DND-41 (cell line): ENCODE measurements at regions not wholly inside any gene's neighbourhood (a gene's known extent, or its start where the extent isn't known, plus 50 kb on each side); places are given as distances from the start of the nearest gene placed in this dataset.

Experiments
- ATAC-seq: fragments of 200-7000 bp; cut with Tn5 transposase; 3 replicates; pipeline ENCODE4 v1.9.1; 2021; ENCODE audit warnings: low read depth; ENCODE audit not compliant: insufficient read depth
- DNase-seq: peaks from one replicate; pipeline ENCODE4 v3.0.0-alpha.2; 2020
- H2AFZ ChIP-seq: 2 replicates; pipeline ENCODE4 v1.6.0; 2012; ENCODE audit warnings: low read depth, low read length
- H3K27ac ChIP-seq: 2 replicates; pipeline ENCODE4 v1.5.1; 2012; ENCODE audit warnings: low read length, inconsistent platforms
- H3K27me3 ChIP-seq: fragments of 200-600 bp; sonication (generic); 2 replicates; pipeline ENCODE4 v1.6.0; 2012; ENCODE audit warnings: low read length, mild to moderate bottlenecking, inconsistent platforms; ENCODE audit not compliant: insufficient read depth, poor library complexity
- H3K36me3 ChIP-seq: 2 replicates; pipeline ENCODE4 v1.5.1; 2012; ENCODE audit warnings: low read length, inconsistent platforms; ENCODE audit not compliant: insufficient read depth
- H3K4me1 ChIP-seq: 2 replicates; pipeline ENCODE4 v1.5.1; 2012; ENCODE audit warnings: mild to moderate bottlenecking, low read length; ENCODE audit not compliant: insufficient read depth
- H3K4me2 ChIP-seq: 2 replicates; pipeline ENCODE4 v1.6.0; 2012; ENCODE audit warnings: mild to moderate bottlenecking, moderate library complexity, low read length, inconsistent platforms; ENCODE audit not compliant: insufficient read depth
- H3K4me3 ChIP-seq, 2 experiments: fragments of 200-600 bp in 1 of 2; shearing (Covaris generic) in 1 of 2; 2 replicates each; pipeline ENCODE4 v1.5.1; 2012 to 2016; ENCODE audit warnings: inconsistent platforms in 2 of 2, low read length in 2 of 2, mild to moderate bottlenecking in 2 of 2, low read depth in 1 of 2, moderate library complexity in 1 of 2
- H3K79me2 ChIP-seq: 2 replicates; pipeline ENCODE4 v1.6.0; 2012; ENCODE audit warnings: low read length, inconsistent platforms; ENCODE audit not compliant: insufficient read depth
- H3K9ac ChIP-seq: 2 replicates; pipeline ENCODE4 v1.6.0; 2012; ENCODE audit warnings: low read depth, mild to moderate bottlenecking, inconsistent platforms, low read length, moderate library complexity
- H3K9me3 ChIP-seq: 2 replicates; pipeline ENCODE4 v1.5.1; 2012; ENCODE audit warnings: low read length, moderate library complexity, mild to moderate bottlenecking, inconsistent platforms; ENCODE audit not compliant: insufficient read depth, severe bottlenecking
- H4K20me1 ChIP-seq: 2 replicates; pipeline ENCODE4 v1.6.0; 2012; ENCODE audit warnings: low read length; ENCODE audit not compliant: insufficient read depth
- CTCF ChIP-seq: IDR thresholded peaks from 2 replicates; pipeline ENCODE4 v1.5.1; 2012; ENCODE audit warnings: borderline replicate concordance, low read length, moderate library complexity, mild to moderate bottlenecking; ENCODE audit not compliant: poor library complexity, severe bottlenecking; ENCODE audit errors: extremely low read depth
- EZH2 ChIP-seq: IDR thresholded peaks from 3 replicates; pipeline ENCODE4 v1.6.1; 2012; ENCODE audit warnings: borderline replicate concordance, low read depth, mild to moderate bottlenecking, moderate library complexity, low read length, inconsistent platforms; ENCODE audit not compliant: severe bottlenecking

- no peak overlapping the region for H3K4me2 ChIP-seq
- no peak overlapping the region for H3K4me3 ChIP-seq
- no peak overlapping the region for H3K9ac ChIP-seq
- no peak overlapping the region for H3K27ac ChIP-seq
- no peak for TF ChIP-seq EZH2
- no peak for TF ChIP-seq CTCF
- no peak for DNase-seq
- H3K27me3 ChIP-seq = no peaks in the 10 kb centered on the region
- no peaks in the 10 kb centered on the region for H3K36me3 ChIP-seq
- H3K9me3 ChIP-seq = no peaks in the 10 kb centered on the region
- ATAC-seq = no peak
- H4K20me1 ChIP-seq = no peaks in the 10 kb centered on the region
- H3K79me2 ChIP-seq = no peaks in the 10 kb centered on the region
- H3K4me1 ChIP-seq = no peaks in the 10 kb centered on the region
- no peak overlapping the region for H2AFZ ChIP-seq
These were observed 167.9 kb upstream of the MCHR2 start for GRCh38 chr6:100161782-100162365.

- Histone ChIP-seq H4K20me1 (no peaks in the 10 kb centered on the region), H2AFZ (no peak overlapping the region), H3K36me3 (no peaks in the 10 kb centered on the region), H3K9me3 (no peaks in the 10 kb centered on the region), H3K9ac (no peak overlapping the region), H3K27ac (no peak overlapping the region), H3K4me1 (no peaks in the 10 kb centered on the region), H3K27me3 (no peaks in the 10 kb centered on the region), H3K4me2 (no peak overlapping the region), H3K79me2 (no peaks in the 10 kb centered on the region), H3K4me3 (no peak overlapping the region)
- no peak for TF ChIP-seq CTCF
- DNase-seq (no peak), ATAC-seq (peak; percentile 29; the same call in 1 of the 3 replicates)
These were observed 166.9 kb upstream of the MCHR2 start for GRCh38 chr6:100160930-100161329.

- Histone ChIP-seq H3K4me2 (no peak overlapping the region), H3K4me1 (peaks cover 13% of the 10 kb centered on the region), H2AFZ (no peak overlapping the region), H3K27ac (no peak overlapping the region), H3K4me3 (no peak overlapping the region), H3K27me3 (no peaks in the 10 kb centered on the region), H4K20me1 (no peaks in the 10 kb centered on the region), H3K9ac (no peak overlapping the region), H3K36me3 (no peaks in the 10 kb centered on the region), H3K9me3 (no peaks in the 10 kb centered on the region), H3K79me2 (no peaks in the 10 kb centered on the region)
- TF ChIP-seq EZH2 (no peak), CTCF (no peak)
- DNase-seq (no peak), ATAC-seq (no peak)
These were observed 161.1 kb upstream of the MCHR2 start for GRCh38 chr6:100155141-100155540.
